GM21529 (cell line): ENCODE measurements at regions not wholly inside any gene's neighbourhood (a gene's known extent, or its start where the extent isn't known, plus 50 kb on each side); places are given as distances from the start of the nearest gene placed in this dataset.

Experiments used
- ATAC-seq: cut with Tn5 transposase; IDR thresholded peaks from one replicate; pipeline ENCODE4 v1.9.1; 2021; ENCODE audit not compliant: unreplicated experiment

GRCh38 chr2:21916934-21917522 is 793.3 kb downstream of the TDRD15 start:
- no peak for ATAC-seq

DNA sequence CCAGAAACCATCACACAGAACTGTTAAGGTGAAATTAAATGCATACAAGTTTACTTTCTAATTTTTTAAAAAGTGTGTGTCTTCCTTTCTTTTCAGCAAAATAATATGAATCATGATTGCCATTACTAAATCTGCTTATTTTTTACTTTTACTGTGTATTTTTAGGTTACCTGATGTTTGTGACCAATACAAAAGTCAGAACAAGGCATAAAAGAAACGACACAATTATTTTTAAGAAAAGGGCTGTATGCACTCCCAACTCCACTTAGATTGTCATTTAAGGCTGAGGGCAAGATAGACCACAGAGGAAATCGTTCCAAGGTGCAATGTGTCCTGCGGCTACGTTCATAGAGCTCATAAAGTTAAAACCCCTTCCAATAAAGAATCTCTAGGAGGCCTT is 797.0 kb downstream of the TDRD15 start:
- no peak for ATAC-seq

GRCh38 chr2:21924640-21925285 is 801.0 kb downstream of the TDRD15 start:
- ATAC-seq = peak; percentile 91

DNA sequence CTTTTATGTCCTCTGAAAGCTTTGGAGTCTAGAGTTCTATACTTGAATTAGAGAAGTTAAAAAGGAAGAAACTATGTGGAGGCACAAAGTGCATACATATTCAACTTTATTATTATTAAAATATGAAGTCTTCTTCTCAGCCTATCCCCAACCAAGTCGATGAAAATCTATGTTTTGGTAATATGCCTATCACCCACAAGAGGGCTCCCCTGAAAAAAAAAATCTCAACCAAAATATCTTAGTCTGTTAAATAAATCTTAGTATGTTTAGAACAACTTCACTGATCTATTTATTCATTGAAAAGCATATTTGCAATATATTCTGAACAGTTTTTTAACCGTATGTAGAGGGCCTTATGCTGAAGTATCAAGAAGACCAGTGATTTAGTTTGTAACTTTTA is 804.5 kb downstream of the TDRD15 start:
- no peak for ATAC-seq

DNA sequence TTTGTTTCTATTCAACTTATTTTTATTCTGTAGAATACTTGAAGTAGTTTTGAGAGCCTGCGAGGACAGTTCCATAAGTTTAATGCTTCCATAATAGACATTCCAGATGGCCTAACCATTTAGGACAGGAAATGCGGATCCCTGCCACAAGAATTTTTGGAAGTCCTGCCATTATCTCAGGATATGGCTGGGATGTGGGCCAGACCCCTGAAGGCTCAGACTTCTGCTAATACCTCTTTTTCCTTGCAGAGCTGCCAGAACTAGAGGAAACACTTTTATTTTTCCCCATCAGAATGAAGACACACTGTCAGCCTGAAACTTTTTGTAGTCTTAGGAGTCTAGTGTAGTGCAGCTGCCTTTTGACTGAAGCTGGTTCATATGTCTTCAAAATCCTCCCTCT is 806.5 kb downstream of the TDRD15 start:
- no peak for ATAC-seq

DNA sequence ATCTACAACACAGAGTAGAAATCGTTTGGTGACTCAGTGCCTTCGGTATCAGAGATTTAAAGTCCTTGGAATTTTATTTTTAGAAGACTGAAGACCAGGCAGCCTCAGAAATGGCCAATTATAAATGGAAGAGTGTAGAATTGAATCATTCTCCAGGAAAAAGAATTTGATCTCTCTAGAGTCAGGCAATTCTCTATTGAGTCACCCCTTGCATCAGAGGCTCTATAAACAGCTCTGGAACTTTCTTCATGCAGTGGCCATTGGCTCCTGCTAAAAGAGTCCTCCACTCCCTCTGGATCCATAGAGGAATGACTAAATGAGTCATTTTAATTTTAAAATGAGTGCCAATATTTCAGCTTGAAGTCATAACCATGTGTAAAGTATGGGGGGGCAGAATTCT is 816.2 kb downstream of the TDRD15 start:
- ATAC-seq = no peak

- no peak for ATAC-seq
Measured at GRCh38 chr2:21944536-21944935, 820.8 kb downstream of the TDRD15 start.

DNA sequence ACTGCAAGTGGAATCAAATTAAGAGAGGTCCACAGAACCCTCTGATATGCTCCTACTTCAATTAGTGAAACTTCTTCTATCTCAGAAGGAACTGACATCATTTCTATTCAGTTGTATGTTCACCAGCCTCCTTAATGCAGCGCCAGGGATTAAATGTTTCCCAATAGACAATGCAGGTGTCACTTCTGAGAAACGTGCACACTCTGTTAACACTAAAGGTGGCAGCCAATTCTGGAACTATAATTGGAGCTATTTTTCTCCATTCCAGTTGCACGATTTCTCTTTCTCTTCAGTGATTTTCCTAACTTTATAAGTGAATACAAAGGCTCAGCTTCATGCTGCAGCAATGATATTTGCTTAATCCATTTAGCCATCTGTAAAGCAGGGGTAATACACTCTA is 821.9 kb downstream of the TDRD15 start:
- ATAC-seq = no peak

GRCh38 chr2:21947046-21947445 is 823.3 kb downstream of the TDRD15 start:
- no peak for ATAC-seq

DNA sequence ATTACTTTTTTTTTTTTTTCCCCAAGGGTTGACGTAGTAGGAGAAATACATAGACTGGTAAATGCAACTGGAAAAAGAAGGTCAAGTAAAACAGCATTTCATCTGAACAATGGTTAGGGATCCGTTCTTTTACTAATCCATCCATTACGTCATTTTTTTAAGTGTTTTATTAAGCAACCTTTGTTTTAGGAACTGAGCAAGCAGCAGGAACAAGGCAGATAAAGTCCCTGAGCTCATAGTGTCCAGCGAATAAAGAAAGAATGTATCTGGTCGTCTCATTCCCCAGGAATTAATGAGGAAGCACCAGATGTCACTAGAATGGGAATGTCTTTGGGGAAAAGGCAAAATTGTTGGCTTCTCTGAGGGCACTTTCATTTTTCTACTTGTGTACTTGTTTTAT is 842.4 kb downstream of the TDRD15 start:
- no peak for ATAC-seq

- ATAC-seq = no peak
Measured at GRCh38 chr2:21970971-21971370, 847.2 kb downstream of the TDRD15 start.

- no peak for ATAC-seq
Measured at GRCh38 chr2:21972586-21972985, 848.8 kb downstream of the TDRD15 start.

DNA sequence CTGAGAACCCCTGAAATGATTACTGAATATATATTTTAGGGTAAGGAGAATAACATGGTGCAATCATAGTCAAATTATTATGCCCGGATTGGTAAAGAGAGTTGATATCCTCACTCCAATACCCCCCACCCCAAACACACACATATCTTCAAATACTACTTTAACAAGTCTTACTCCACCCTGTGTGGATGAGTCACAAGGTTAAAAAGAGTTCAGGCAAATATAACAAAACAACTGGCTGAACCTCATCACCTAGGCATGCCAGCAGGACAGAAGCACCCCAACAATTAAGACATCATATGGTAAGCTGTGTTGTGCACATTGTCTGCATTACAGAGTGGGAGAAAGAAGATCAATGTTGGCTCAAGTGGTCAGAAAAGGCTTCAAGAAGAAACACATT is 857.4 kb downstream of the TDRD15 start:
- no peak for ATAC-seq

DNA sequence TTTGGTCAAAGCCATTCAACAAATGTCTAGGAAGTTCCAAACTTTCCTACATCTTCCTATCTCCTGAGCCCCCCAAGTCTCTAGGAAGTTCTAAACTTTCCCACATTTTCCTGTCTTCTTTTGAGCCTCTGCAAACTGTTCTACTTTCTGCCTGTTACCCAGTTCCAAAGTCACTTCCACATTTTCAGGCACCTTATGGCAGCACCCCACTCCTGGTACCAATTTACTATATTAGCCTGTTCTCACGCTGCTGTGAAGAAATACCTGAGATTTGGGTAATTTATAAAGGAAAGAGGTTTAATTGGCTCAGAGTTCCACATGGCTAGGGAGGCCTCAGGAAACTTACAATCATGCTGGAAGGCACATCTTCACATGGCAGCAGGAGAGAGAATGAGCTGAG is 869.2 kb downstream of the TDRD15 start:
- ATAC-seq = no peak

DNA sequence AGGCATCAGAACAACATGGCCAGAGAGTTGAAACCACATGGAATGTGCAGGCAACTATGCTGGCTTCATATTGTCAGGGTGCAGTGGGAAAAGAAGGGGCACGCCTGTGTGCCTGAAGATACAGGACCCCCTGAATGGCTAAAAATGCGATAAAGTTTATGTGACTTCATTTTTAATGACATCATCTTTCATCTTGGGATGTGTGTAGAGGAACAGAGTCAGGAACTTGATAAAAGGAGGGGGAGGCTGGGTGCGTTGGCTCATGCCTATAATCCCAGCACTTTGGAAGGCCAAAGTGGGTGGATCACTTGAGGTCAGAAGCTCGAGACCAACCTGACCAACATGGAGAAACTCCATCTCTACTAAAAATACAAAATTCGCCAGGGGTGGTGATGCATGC is 872.6 kb downstream of the TDRD15 start:
- ATAC-seq = no peak

- ATAC-seq = no peak
Measured at GRCh38 chr2:21999522-21999921, 875.8 kb downstream of the TDRD15 start.

- ATAC-seq = no peak
Measured at GRCh38 chr2:22002066-22002465, 878.3 kb downstream of the TDRD15 start.

- ATAC-seq = no peak
Measured at GRCh38 chr2:22003270-22003669, 879.5 kb downstream of the TDRD15 start.

DNA sequence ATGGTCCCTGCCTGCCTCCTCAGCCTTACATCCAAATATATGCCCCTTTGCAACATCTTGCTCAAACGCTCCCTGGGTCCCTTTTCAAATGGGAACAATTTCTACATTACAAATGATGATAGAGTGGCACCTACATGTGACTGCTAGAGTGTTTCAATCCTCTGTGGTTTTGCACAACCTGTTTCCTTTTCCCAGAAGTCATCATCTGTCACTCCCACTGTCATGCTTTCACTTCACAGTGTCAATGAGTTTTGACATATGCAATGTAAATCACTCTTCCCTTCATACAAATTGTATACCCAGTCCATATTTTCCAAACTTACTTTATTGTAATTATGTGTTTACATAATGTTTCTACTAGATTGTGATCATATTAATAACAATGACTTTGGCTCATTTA is 887.3 kb downstream of the TDRD15 start:
- ATAC-seq = no peak

GRCh38 chr2:22020091-22020742 is 896.4 kb downstream of the TDRD15 start:
- ATAC-seq = no peak

GRCh38 chr2:22027345-22028005 is 903.7 kb downstream of the TDRD15 start:
- no peak for ATAC-seq

GRCh38 chr2:22035361-22035830 is 911.6 kb downstream of the TDRD15 start:
- no peak for ATAC-seq
